Ovary (tissue), 7 donors: ENCODE measurements at regions not wholly inside any gene's neighbourhood (a gene's known extent, or its start where the extent isn't known, plus 50 kb on each side); places are given as distances from the start of the nearest gene placed in this dataset.

Experiments used
- DNase-seq, 5 donors: peaks; one replicate each; pipeline ENCODE4 v3.0.0-alpha.2; 2019 to 2020
- H3K27ac ChIP-seq, 2 donors: fragments of 200-600 bp; one replicate each; pipeline versions ENCODE4 v1.5.1 to v1.8.0; 2019 to 2022
- H3K27me3 ChIP-seq: fragments of 200-600 bp; one replicate; pipeline ENCODE4 v1.8.0; 2022
- H3K36me3 ChIP-seq: fragments of 200-600 bp; sonication (generic); one replicate; pipeline ENCODE4 v1.5.1; 2019
- H3K4me1 ChIP-seq: one replicate; pipeline ENCODE4 v1.8.1; 2013; ENCODE audit warnings: mild to moderate bottlenecking, moderate library complexity; ENCODE audit not compliant: insufficient read depth
- H3K4me3 ChIP-seq: fragments of 200-600 bp; sonication (generic); one replicate; pipeline ENCODE4 v1.5.1; 2017
- H3K9me3 ChIP-seq, 2 donors: fragments of 200-600 bp in 1 of 2; sonication (generic) in 1 of 2; one replicate each; pipeline versions ENCODE4 v1.5.1 to v1.8.1; 2013 to 2019; ENCODE audit warnings: mild to moderate bottlenecking in 1 of 2, moderate library complexity in 1 of 2
- EP300 ChIP-seq: sonication (generic); formaldehyde crosslinking; IDR thresholded peaks from one replicate; pipeline ENCODE4 v1.6.1; 2017; ENCODE audit warnings: antibody characterized with exemption
- POLR2A ChIP-seq: fragments of 450-650 bp; IDR thresholded peaks from one replicate; pipeline ENCODE4 v1.6.1; 2017; ENCODE audit warnings: antibody characterized with exemption, mild to moderate bottlenecking, moderate library complexity
- WGBS, 3 donors: extraction: QIAGEN DNeasy Blood & Tissue Kit in 1 of 3; methylation state at CpG; one replicate each; pipeline versions ENCODE4 v1.1.5 to v1.1.7; 2013 to 2017; 5-methylcytosine and 5-hydroxymethylcytosine counted together
- intact Hi-C, 4 donors: fragments of 100-400 bp; cut with DNase I; formaldehyde crosslinking; loops; one replicate each; pipeline versions ENCODE4 v1.11.0 to v1.15.1; 2022 to 2023
- TF ChIP-seq, protein P1 (sequence below), 3 donors: fragments of 450-650 bp in 2 of 3; fragments of 200-600 bp in 1 of 3; IDR thresholded peaks; one replicate each; pipeline versions ENCODE4 v1.5.1 to v1.8.0; 2016 to 2022; ENCODE audit warnings: antibody characterized with exemption in 3 of 3, mild to moderate bottlenecking in 1 of 3
- donor health status: DM: no; HTN: no; CAD: no; lungs with moderate emphysema.
- donor health status: DM: no; HTN: no; CAD: no.
- donor health status: Bipolar disorder and iron deficiency.
- donor health status: DM: no; HTN: no; CAD: no.
- donor health status: DM: yes; HTN: yes; CAD: no.

DNA sequence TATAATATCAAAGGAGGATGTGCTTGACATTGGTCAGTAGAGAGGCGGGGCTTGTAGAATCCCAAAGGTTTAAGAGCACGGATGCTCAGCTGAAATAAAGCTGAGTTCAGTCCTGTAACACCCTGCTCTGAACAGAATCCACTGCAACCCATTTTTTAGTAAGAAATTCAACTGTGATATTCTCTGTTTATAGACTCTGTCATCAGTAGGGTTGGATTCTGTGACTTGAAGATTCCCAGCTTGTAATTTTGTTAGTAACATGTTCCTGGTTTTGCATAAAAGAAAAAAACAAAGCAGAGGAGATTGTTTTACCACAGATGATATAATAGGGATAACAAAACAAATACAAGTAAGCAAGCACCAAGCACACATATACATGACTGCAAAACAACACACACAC is 324.6 kb upstream of the NR2F2 start:
- Histone ChIP-seq H3K9me3 (no peaks in the 10 kb centered on the region), H3K36me3 (no peaks in the 10 kb centered on the region), H3K4me1 (no peaks in the 10 kb centered on the region), H3K27ac (no peak overlapping the region), H3K27me3 (no peaks in the 10 kb centered on the region), H3K4me3 (no peak overlapping the region)
- 68 to 88% (median 81%) methylated on average over 2 of the region's 2 CpGs for WGBS, 3 donors
- DNase-seq, result no peak
- intact Hi-C loops, result no loop called here
- no peak for TF ChIP-seq EP300
- no peak for TF ChIP-seq POLR2A
- TF ChIP-seq, protein P1, sequence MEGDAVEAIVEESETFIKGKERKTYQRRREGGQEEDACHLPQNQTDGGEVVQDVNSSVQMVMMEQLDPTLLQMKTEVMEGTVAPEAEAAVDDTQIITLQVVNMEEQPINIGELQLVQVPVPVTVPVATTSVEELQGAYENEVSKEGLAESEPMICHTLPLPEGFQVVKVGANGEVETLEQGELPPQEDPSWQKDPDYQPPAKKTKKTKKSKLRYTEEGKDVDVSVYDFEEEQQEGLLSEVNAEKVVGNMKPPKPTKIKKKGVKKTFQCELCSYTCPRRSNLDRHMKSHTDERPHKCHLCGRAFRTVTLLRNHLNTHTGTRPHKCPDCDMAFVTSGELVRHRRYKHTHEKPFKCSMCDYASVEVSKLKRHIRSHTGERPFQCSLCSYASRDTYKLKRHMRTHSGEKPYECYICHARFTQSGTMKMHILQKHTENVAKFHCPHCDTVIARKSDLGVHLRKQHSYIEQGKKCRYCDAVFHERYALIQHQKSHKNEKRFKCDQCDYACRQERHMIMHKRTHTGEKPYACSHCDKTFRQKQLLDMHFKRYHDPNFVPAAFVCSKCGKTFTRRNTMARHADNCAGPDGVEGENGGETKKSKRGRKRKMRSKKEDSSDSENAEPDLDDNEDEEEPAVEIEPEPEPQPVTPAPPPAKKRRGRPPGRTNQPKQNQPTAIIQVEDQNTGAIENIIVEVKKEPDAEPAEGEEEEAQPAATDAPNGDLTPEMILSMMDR (IDR thresholded peaks at IDR 0.05), result no peak

DNA sequence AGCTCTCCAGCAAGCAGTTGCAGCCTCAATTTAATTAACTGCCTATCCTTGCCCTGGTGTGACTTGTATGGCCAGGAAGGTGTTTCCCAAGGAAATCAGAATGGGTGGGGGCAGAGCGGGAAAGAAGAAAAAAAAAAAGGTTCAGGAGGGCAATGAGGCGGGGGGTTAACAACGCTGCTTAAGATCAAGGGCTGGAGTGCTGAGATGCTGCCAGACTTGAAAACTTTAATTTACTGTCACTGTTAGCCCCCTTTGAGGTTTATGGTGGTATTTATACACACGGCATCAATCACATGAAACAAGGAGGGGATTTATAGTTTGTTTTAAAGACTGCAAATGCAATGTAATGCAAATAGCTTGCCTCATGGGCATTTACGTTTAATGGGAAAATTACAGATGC is 319.4 kb upstream of the NR2F2 start:
- no peak for DNase-seq
- 91 to 95% (median 91%) methylated on average over 5 of the region's 5 CpGs for WGBS, 3 donors
- Histone ChIP-seq H3K9me3 (no peaks in the 10 kb centered on the region), H3K36me3 (no peaks in the 10 kb centered on the region), H3K4me1 (no peaks in the 10 kb centered on the region), H3K4me3 (no peak overlapping the region), H3K27ac (no peak overlapping the region), H3K27me3 (no peaks in the 10 kb centered on the region)
- intact Hi-C loops, result no loop called here
- no peak for TF ChIP-seq EP300
- TF ChIP-seq, protein P1 (IDR thresholded peaks at IDR 0.05), result no peak
- no peak for TF ChIP-seq POLR2A

DNA sequence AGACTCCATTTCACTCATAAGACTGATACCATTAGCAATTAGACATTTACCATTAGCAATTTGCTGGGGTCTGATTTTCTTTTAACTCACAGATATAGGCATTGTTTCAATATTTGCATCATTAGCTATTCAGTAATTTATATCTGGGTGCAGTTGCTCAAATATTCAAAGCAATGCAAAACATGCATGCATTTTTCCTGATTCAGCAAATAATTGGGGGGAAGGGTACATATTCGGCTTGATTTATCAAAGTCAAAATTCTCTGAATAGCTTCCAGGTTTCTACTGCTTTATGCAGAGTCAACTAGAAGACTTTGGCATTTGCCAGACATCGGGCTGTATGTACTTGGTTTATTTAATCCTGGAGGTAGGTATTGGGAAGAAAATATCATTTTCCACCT is 315.6 kb upstream of the NR2F2 start:
- H3K27ac ChIP-seq, result no peak overlapping the region
- intact Hi-C loops, result no loop called here
- H3K9me3 ChIP-seq, result no peaks in the 10 kb centered on the region
- H3K4me1 ChIP-seq, result no peaks in the 10 kb centered on the region
- no peaks in the 10 kb centered on the region for H3K27me3 ChIP-seq
- no peak for DNase-seq
- H3K36me3 ChIP-seq, result no peaks in the 10 kb centered on the region
- TF ChIP-seq EP300 (no peak), POLR2A (no peak)
- TF ChIP-seq, protein P1 (IDR thresholded peaks at IDR 0.05), result no peak
- WGBS, 3 donors, result 62 to 82% (median 76%) methylated on average over 2 of the region's 2 CpGs
- no peak overlapping the region for H3K4me3 ChIP-seq

DNA sequence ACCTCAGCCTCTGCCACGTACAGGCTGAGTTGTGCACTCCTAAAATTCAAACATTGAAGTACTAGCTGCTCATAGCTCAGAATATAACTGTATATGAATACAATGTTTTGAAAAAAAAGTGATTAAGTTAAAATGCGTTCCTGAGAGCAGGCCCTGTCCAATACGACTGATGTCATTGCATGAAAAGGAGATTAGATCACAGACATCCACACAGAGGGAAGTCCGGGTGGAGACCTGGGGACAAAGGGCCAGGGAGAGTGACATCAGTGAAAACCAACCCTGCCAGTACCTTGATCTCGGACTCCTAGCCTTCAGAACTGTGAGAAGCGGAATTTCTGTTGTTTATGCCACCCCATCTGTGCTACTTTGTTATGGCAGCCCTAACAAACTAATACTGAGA is 311.4 kb upstream of the NR2F2 start:
- no peaks in the 10 kb centered on the region for H3K9me3 ChIP-seq
- no peaks in the 10 kb centered on the region for H3K36me3 ChIP-seq
- no peaks in the 10 kb centered on the region for H3K4me1 ChIP-seq
- no peak overlapping the region for H3K4me3 ChIP-seq
- WGBS, 3 donors, result 91 to 96% (median 94%) methylated on average over 6 of the region's 6 CpGs
- TF ChIP-seq, protein P1 (IDR thresholded peaks at IDR 0.05), result no peak
- TF ChIP-seq EP300, result no peak
- TF ChIP-seq POLR2A, result no peak
- intact Hi-C loops, result no loop called here
- DNase-seq, result no peak
- no peak overlapping the region for H3K27ac ChIP-seq
- no peaks in the 10 kb centered on the region for H3K27me3 ChIP-seq

DNA sequence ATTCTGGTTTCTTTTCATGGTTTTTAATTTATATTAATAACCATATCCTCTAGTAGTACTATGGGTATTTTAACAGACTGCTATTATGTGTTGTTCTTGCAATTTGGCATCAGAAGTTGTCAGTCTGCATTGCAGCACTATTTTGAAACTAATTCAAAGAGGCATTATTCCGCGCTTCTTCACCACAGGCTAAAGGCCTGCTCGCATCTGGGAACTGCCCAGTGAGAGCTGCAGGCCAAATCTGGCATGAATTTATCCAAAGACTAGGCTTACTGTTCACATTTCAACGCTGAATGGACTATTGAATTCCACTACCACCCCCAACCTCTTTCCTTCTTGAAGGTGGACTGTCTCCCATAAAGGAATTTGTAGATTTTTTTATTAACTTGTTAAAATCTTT is 310.4 kb upstream of the NR2F2 start:
- Histone ChIP-seq H3K27ac (no peak overlapping the region), H3K36me3 (no peaks in the 10 kb centered on the region), H3K9me3 (no peaks in the 10 kb centered on the region), H3K4me3 (no peak overlapping the region), H3K4me1 (no peaks in the 10 kb centered on the region), H3K27me3 (no peaks in the 10 kb centered on the region)
- no peak for TF ChIP-seq EP300
- TF ChIP-seq POLR2A, result no peak
- TF ChIP-seq, protein P1 (IDR thresholded peaks at IDR 0.05), result no peak
- DNase-seq, result no peak
- intact Hi-C loops, result no loop called here
- 95 to 98% (median 97%) methylated on average over 4 of the region's 4 CpGs for WGBS, 3 donors
